IgD-negative memory B cell (primary cell): ENCODE measurements at regions not wholly inside any gene's neighbourhood (a gene's known extent, or its start where the extent isn't known, plus 50 kb on each side); places are given as distances from the start of the nearest gene placed in this dataset.
"Not testable (repeated sequence)": the region's sequence is repeated elsewhere in the genome, so short reads cannot be mapped to it uniquely, and the experiment has no call there.

Source experiments
- H3K27ac Mint-ChIP-seq, 3 donors: one replicate each; pipeline ENCODE4 v1.8.0; 2020 to 2022; ENCODE audit warnings: mild to moderate bottlenecking in 3 of 3, mixed read lengths in 3 of 3, moderate library complexity in 1 of 3
- H3K27me3 Mint-ChIP-seq: one replicate; pipeline ENCODE4 v1.8.0; 2021; ENCODE audit warnings: mixed read lengths
- H3K36me3 Mint-ChIP-seq: one replicate; pipeline ENCODE4 v1.8.0; 2020; ENCODE audit warnings: mild to moderate bottlenecking, mixed read lengths
- H3K4me1 Mint-ChIP-seq, 3 donors: one replicate each; pipeline ENCODE4 v1.8.0; 2020 to 2022; ENCODE audit warnings: mixed read lengths in 3 of 3, mild to moderate bottlenecking in 1 of 3
- H3K4me3 Mint-ChIP-seq, 4 donors: one replicate each; pipeline ENCODE4 v1.8.0; 2020 to 2022; ENCODE audit warnings: mild to moderate bottlenecking in 4 of 4, mixed read lengths in 4 of 4, moderate library complexity in 3 of 4
- H3K9me3 Mint-ChIP-seq, 3 donors: one replicate each; pipeline ENCODE4 v1.8.0; 2020 to 2021; ENCODE audit warnings: mixed read lengths in 3 of 3, mild to moderate bottlenecking in 1 of 3

- not testable (repeated sequence) for H3K27ac Mint-ChIP-seq, H3K4me3 Mint-ChIP-seq, H3K27me3 Mint-ChIP-seq, H3K4me1 Mint-ChIP-seq
- Mint-ChIP-seq H3K9me3 (peaks cover 4 to 10% (median 8%) of the 10 kb centered on the region in 3 donors), H3K36me3 (peaks cover 13% of the 10 kb centered on the region)
Measured at GRCh38 chr10:95137990-95138625, 55.9 kb upstream of the ACSM6 start.

- Mint-ChIP-seq H3K9me3 (peaks cover 3 to 8% (median 3%) of the 10 kb centered on the region in 3 donors), H3K36me3 (peaks cover 8% of the 10 kb centered on the region), H3K4me1 (no peaks in the 10 kb centered on the region), H3K4me3 (no peak overlapping the region), H3K27ac (no peak overlapping the region), H3K27me3 (no peaks in the 10 kb centered on the region)
Measured at GRCh38 chr10:95134490-95134889, 59.5 kb upstream of the ACSM6 start.

GRCh38 chr10:95133997-95134396 lies 60.0 kb upstream of the ACSM6 start:
- H3K27me3 Mint-ChIP-seq, result no peaks in the 10 kb centered on the region
- H3K9me3 Mint-ChIP-seq, result peaks cover 3 to 8% (median 3%) of the 10 kb centered on the region in 3 donors
- H3K27ac Mint-ChIP-seq, result no peak overlapping the region
- peaks cover 8% of the 10 kb centered on the region for H3K36me3 Mint-ChIP-seq
- H3K4me1 Mint-ChIP-seq, result no peaks in the 10 kb centered on the region
- H3K4me3 Mint-ChIP-seq, result no peak overlapping the region

- no peak overlapping the region for H3K4me3 Mint-ChIP-seq
- H3K4me1 Mint-ChIP-seq, result no peaks in the 10 kb centered on the region
- H3K27ac Mint-ChIP-seq, result no peak overlapping the region
- H3K36me3 Mint-ChIP-seq, result peaks cover 4% of the 10 kb centered on the region
- H3K9me3 Mint-ChIP-seq, result peaks cover 3 to 8% (median 3%) of the 10 kb centered on the region in 3 donors
- H3K27me3 Mint-ChIP-seq, result no peaks in the 10 kb centered on the region
Measured at GRCh38 chr10:95133016-95133752, 60.9 kb upstream of the ACSM6 start.

GRCh38 chr10:95130429-95130828 lies 61.1 kb upstream of the CYP2C8 start:
- H3K27me3 Mint-ChIP-seq, H3K36me3 Mint-ChIP-seq, H3K9me3 Mint-ChIP-seq, H3K4me3 Mint-ChIP-seq, H3K4me1 Mint-ChIP-seq: not testable (repeated sequence)
- peak overlapping the region in 1 of 3 donors; percentile 77 for H3K27ac Mint-ChIP-seq

- H3K4me3 Mint-ChIP-seq, result no peak overlapping the region
- H3K27ac Mint-ChIP-seq, result no peak overlapping the region
- H3K4me1 Mint-ChIP-seq, result no peaks in the 10 kb centered on the region
- H3K9me3 Mint-ChIP-seq, result peaks cover 0 to 12% (median 5%) of the 10 kb centered on the region in 3 donors
- H3K36me3 Mint-ChIP-seq, result no peaks in the 10 kb centered on the region
- peaks cover 8% of the 10 kb centered on the region for H3K27me3 Mint-ChIP-seq
Measured at GRCh38 chr10:95125582-95125981, 56.3 kb upstream of the CYP2C8 start.

- Mint-ChIP-seq H3K27me3 (peaks cover 9% of the 10 kb centered on the region), H3K36me3 (peaks cover 4% of the 10 kb centered on the region), H3K27ac (no peak overlapping the region), H3K4me1 (no peaks in the 10 kb centered on the region), H3K9me3 (peaks cover 6 to 31% (median 19%) of the 10 kb centered on the region in 3 donors), H3K4me3 (no peak overlapping the region)
Measured at GRCh38 chr10:95122736-95123135, 53.4 kb upstream of the CYP2C8 start.

GRCh38 chr10:95121904-95122303 lies 52.6 kb upstream of the CYP2C8 start:
- Mint-ChIP-seq H3K27ac (no peak overlapping the region), H3K27me3 (peaks cover 9% of the 10 kb centered on the region), H3K9me3 (peaks cover 6 to 32% (median 21%) of the 10 kb centered on the region in 3 donors), H3K36me3 (peaks cover 5% of the 10 kb centered on the region), H3K4me1 (no peaks in the 10 kb centered on the region), H3K4me3 (no peak overlapping the region)
